GM18505 (cell line): ENCODE measurements at regions not wholly inside any gene's neighbourhood (a gene's known extent, or its start where the extent isn't known, plus 50 kb on each side); places are given as distances from the start of the nearest gene placed in this dataset.
"Not testable (repeated sequence)": the region's sequence is repeated elsewhere in the genome, so short reads cannot be mapped to it uniquely, and the experiment has no call there.

Experiments used
- ATAC-seq: cut with Tn5 transposase; IDR thresholded peaks from one replicate; pipeline ENCODE4 v1.9.1; 2021; ENCODE audit not compliant: unreplicated experiment

DNA sequence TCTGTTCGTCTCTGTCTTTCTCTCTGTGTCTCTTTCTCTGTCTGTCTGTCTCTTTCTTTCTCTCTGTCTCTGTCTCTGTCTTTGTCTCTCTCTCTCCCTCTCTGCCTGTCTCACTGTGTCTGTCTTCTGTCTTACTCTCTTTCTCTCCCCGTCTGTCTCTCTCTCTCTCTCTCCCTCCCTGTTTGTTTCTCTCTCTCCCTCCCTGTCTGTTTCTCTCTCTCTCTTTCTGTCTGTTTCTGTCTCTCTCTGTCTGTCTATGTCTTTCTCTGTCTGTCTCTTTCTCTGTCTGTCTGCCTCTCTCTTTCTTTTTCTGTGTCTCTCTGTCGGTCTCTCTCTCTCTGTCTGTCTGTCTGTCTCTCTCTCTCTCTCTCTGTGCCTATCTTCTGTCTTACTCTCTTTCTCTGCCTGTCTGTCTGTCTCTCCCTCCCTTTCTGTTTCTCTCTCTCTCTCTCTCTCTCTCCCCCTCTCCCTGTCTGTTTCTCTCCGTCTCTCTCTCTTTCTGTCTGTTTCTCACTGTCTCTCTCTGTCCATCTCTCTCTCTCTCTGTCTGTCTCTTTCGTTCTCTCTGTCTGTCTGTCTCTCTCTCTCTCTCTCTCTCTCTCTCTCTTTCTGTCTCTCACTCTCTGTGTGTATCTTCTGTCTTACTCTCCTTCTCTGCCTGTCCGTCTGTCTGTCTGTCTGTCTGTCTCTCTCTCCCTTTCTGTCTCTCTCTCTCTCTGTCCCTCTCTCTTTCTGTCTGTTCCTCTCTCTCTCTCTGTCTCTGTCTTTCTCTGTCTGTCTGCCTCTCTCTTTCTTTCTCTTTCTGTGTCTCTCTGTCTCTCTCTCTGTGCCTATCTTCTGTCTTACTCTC is 2065.9 kb upstream of the TPTE start:
- ATAC-seq = peak; percentile 57

DNA sequence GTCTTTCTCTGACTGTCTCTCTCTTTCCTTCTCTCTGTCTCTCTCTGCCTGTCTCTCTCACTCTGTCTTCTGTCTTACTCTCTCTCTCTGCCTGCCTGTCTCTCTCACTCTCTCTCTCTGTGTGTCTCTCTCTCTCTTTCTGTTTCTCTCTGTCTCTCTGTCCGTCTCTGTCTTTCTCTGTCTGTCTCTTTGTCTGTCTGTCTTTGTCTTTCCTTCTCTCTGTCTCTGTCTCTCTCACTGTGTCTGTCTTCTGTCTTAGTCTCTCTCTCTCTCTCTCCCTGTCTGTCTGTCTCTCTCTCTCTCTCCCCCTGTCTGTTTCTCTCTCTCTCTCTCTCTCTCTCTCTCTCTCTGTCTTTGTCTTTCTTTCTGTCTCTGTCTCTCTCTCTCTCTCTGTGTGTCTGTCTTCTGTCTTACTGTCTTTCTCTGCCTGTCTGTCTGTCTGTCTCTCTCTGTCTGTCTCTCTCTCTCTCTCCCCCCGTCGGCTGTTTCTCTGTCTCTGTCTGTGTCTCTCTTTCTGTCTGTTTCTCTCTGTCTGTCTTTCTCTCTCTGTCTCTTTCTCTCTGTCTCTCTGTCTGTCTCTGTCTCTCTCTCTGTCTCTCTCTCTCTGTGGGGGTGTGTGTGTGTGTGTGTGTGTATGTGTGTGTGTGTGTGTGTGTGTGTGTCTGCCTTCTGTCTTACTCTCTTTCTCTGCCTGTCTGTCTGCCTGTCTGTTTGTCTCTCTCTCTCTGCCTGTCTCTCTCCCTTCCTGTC is 2056.8 kb upstream of the TPTE start:
- peak; percentile 75 for ATAC-seq

DNA sequence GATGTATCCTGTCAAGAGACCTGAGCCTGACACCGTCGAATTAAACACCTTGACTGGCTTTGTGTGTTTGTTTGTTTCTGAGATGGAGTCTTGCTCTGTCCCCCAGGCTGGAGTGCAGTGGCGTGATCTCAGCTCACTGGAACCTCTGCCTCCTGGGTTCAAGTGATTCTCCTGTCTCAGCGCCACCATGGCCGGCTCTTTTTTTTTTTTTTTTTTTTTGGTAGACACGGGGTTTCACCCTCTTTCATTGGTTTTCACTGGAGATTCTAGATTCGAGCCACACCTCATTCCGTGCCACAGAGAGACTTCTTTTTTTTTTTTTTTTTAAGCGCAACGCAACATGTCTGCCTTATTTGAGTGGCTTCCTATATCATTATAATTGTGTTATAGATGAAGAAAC is 2054.7 kb upstream of the TPTE start:
- not testable (repeated sequence) for ATAC-seq
